Astrocyte of the cerebellum (primary cell): ENCODE measurements at regions not wholly inside any gene's neighbourhood (a gene's known extent, or its start where the extent isn't known, plus 50 kb on each side); places are given as distances from the start of the nearest gene placed in this dataset.
"Not testable (repeated sequence)": the region's sequence is repeated elsewhere in the genome, so short reads cannot be mapped to it uniquely, and the experiment has no call there.

Experiments used
- DNase-seq: peaks from one replicate; pipeline ENCODE4 v3.0.0-alpha.2; 2011; ENCODE audit warnings: low read depth
- H3K4me3 ChIP-seq: 2 replicates; pipeline ENCODE4 v1.5.1; 2011; ENCODE audit warnings: mild to moderate bottlenecking, low read depth, low read length, moderate library complexity
- in situ Hi-C: cut with HindIII; loops from 2 replicates; pipeline ENCODE4 v1.10.0; 2017; ENCODE audit warnings: low sequenced_read_pairs
- TF ChIP-seq, protein P1 (sequence below): IDR thresholded peaks from 2 replicates; pipeline ENCODE4 v1.5.1; 2012; ENCODE audit warnings: low read length, low read depth, moderate library complexity, mild to moderate bottlenecking; ENCODE audit errors: missing control alignments

DNA sequence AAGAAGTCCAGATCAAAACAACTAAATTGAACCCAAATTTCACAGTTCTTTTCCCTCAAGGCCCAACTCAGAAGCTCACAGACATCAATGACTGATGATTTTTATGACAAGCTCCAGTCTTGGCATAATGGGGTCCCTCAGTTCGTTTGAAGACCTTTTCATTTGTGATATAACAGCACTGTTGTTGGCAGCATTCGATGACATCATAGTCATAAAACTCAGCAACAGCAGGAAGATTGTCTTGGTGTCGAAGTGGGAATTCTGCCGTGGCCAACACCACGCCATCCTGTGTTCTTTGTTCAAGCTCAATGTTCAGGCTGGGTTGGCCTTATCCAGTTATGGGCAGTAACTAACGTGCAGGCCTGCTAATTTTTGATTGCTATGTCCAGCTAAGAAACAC is 261.7 kb downstream of the C7orf25 start:
- no peak overlapping the region for H3K4me3 ChIP-seq
- in situ Hi-C loops: no loop called here
- TF ChIP-seq, protein P1, sequence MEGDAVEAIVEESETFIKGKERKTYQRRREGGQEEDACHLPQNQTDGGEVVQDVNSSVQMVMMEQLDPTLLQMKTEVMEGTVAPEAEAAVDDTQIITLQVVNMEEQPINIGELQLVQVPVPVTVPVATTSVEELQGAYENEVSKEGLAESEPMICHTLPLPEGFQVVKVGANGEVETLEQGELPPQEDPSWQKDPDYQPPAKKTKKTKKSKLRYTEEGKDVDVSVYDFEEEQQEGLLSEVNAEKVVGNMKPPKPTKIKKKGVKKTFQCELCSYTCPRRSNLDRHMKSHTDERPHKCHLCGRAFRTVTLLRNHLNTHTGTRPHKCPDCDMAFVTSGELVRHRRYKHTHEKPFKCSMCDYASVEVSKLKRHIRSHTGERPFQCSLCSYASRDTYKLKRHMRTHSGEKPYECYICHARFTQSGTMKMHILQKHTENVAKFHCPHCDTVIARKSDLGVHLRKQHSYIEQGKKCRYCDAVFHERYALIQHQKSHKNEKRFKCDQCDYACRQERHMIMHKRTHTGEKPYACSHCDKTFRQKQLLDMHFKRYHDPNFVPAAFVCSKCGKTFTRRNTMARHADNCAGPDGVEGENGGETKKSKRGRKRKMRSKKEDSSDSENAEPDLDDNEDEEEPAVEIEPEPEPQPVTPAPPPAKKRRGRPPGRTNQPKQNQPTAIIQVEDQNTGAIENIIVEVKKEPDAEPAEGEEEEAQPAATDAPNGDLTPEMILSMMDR: no peak
- no peak for DNase-seq

GRCh38 chr7:42645906-42646305 is 266.0 kb downstream of the C7orf25 start:
- in situ Hi-C loops: no loop called here
- no peak overlapping the region for H3K4me3 ChIP-seq
- DNase-seq: no peak
- TF ChIP-seq, protein P1: no peak

- DNase-seq: no peak
- in situ Hi-C loops: no loop called here
- H3K4me3 ChIP-seq: no peak overlapping the region
- TF ChIP-seq, protein P1: no peak
These were observed 269.2 kb downstream of the C7orf25 start for GRCh38 chr7:42642699-42643098.

DNA sequence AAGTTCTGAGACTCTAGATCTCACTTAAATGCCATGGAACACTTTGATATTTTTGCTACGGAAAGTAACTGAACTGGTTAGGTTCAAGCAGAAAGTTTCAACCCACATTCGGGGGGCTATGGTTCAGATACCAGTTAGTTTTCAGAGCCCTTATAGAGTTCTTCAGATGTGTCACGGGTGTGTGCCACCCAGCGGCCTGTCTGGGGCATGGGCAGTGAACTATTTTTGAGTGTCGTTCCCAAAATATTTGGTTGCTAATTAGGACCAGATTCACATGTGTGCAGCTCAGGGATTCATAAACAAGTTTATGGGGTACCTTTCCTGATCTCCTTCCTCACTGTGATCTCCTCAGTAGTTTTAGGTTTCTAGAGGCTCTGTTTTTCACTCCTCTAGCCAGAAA is 271.9 kb downstream of the C7orf25 start:
- H3K4me3 ChIP-seq: no peak overlapping the region
- TF ChIP-seq, protein P1: no peak
- in situ Hi-C loops: no loop called here
- no peak for DNase-seq

DNA sequence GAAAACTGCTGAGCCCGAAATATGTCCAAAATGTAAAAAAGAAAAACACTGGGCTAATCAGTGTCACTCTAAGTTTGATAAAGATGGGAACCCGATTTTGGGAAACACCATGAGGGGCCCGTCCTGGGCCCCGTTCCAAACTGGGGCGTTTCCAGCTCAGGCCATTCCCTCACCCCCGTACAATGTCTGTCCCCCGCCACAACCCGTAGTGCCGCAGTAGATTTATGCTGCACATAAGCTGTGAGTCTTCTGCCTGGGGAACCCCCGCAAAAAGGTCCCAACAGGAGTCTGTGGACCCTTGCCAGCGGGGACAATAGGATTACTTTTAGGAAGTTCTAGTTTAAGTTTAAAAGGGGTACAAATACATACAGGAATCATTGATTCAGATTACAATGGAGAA is 275.5 kb downstream of the C7orf25 start:
- in situ Hi-C loops, H3K4me3 ChIP-seq, DNase-seq: not testable (repeated sequence)

DNA sequence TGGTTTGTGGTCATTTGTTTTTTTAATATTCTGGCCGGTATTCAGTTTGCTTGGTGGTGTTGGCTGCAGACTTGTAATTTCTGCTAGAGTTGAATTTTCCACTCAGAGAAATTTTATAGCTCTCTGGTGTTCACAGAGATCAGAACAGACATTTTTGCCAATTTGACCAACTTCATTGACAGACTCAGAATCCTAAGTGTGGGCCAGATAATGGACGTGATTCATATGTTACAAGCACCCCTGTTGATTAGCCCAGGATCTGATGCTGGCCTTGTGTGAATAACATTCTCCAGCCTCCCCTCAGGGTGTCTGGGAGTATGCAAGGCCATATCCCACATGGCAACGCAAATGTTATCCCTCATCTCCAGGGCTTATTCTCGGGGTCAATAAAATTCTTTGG is 283.8 kb downstream of the C7orf25 start:
- no peak overlapping the region for H3K4me3 ChIP-seq
- in situ Hi-C loops: no loop called here
- peak; percentile 66 for DNase-seq
- TF ChIP-seq, protein P1: no peak

GRCh38 chr7:42627626-42628025 is 284.2 kb downstream of the C7orf25 start:
- no peak overlapping the region for H3K4me3 ChIP-seq
- in situ Hi-C loops: no loop called here
- peak; percentile 32 for DNase-seq
- TF ChIP-seq, protein P1: no peak
